Smooth muscle cell (in vitro differentiated cells): ENCODE measurements at regions not wholly inside any gene's neighbourhood (a gene's known extent, or its start where the extent isn't known, plus 50 kb on each side); places are given as distances from the start of the nearest gene placed in this dataset.
"Not testable (repeated sequence)": the region's sequence is repeated elsewhere in the genome, so short reads cannot be mapped to it uniquely, and the experiment has no call there.

Source experiments
- DNase-seq: peaks from one replicate; lab custom pipeline; 2025; ENCODE audit not compliant: unreplicated experiment; lab: John Stamatoyannopoulos, UW
- H2AFZ ChIP-seq: fragments of 200-600 bp; sonication (generic); 2 replicates; pipeline ENCODE4 v1.6.0; 2016; ENCODE audit warnings: antibody characterized with exemption, low read depth, mild to moderate bottlenecking
- H3F3A ChIP-seq: fragments of 200-600 bp; sonication (generic); 2 replicates; pipeline ENCODE4 v1.6.0; 2017; ENCODE audit warnings: antibody characterized with exemption, low read depth
- H3K27ac ChIP-seq: fragments of 200-600 bp; sonication (generic); 2 replicates; pipeline ENCODE4 v1.5.1; 2016; ENCODE audit warnings: low read depth, mild to moderate bottlenecking
- H3K27me3 ChIP-seq: fragments of 200-600 bp; sonication (generic); 2 replicates; pipeline ENCODE4 v1.6.1; 2016; ENCODE audit warnings: low read depth, mild to moderate bottlenecking
- H3K36me3 ChIP-seq: fragments of 200-600 bp; sonication (generic); 2 replicates; pipeline ENCODE4 v1.5.1; 2016; ENCODE audit warnings: low read depth
- H3K4me1 ChIP-seq: fragments of 200-600 bp; sonication (generic); 2 replicates; pipeline ENCODE4 v1.5.1; 2016; ENCODE audit warnings: low read depth
- H3K4me2 ChIP-seq: fragments of 200-600 bp; sonication (generic); 2 replicates; pipeline ENCODE4 v1.6.0; 2016; ENCODE audit warnings: mild to moderate bottlenecking
- H3K4me3 ChIP-seq: fragments of 200-600 bp; sonication (generic); 2 replicates; pipeline ENCODE4 v1.5.1; 2016; ENCODE audit warnings: mild to moderate bottlenecking
- H3K79me2 ChIP-seq: fragments of 200-600 bp; sonication (generic); 2 replicates; pipeline ENCODE4 v1.6.0; 2016; ENCODE audit warnings: low read depth, mild to moderate bottlenecking
- H3K9ac ChIP-seq: fragments of 200-600 bp; sonication (generic); 2 replicates; pipeline ENCODE4 v1.6.0; 2016; ENCODE audit warnings: low read depth
- H3K9me3 ChIP-seq: fragments of 200-600 bp; sonication (generic); replicated peaks from 2 replicates; pipeline ENCODE4 v1.5.1; 2016; ENCODE audit warnings: low read depth
- H4K20me1 ChIP-seq: fragments of 200-600 bp; sonication (generic); 2 replicates; pipeline ENCODE4 v1.6.0; 2016; ENCODE audit warnings: low read depth
- WGBS: methylation state at CpG from one replicate; pipeline ENCODE4 v1.1.7; 2016; ENCODE audit warnings: low lambda C conversion rate; 5-methylcytosine and 5-hydroxymethylcytosine counted together
- TF ChIP-seq, protein P1 (sequence below): fragments of 200-600 bp; sonication (generic); IDR thresholded peaks from 2 replicates; pipeline ENCODE4 v1.5.1; 2017; ENCODE audit warnings: borderline replicate concordance, mild to moderate bottlenecking, antibody characterized with exemption; ENCODE audit not compliant: insufficient read depth, poor library complexity, severe bottlenecking

DNA sequence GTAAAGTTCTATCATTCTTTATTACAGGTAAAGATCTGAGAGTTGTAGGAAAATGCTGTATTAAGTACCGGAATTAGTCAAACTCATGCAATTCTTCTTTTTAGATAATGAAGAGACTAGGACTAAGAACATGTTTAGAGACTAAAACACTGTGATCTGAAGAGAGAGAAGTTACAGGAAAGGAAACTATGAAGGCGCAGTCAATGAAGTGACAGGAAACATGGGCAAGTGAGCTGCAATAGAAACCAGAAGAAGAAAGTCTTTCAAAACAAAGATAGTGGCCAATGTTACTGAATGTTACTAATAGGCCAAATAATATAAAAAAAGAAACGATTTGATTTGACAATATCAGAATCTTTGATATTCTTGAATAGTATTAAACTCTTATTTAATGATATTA is 659.4 kb upstream of the RGS18 start:
- no peaks in the 10 kb centered on the region for H4K20me1 ChIP-seq
- no peaks in the 10 kb centered on the region for H3K27me3 ChIP-seq
- no peak for DNase-seq
- no peaks in the 10 kb centered on the region for H3F3A ChIP-seq
- WGBS = 82% methylated on average over 3 of the region's 3 CpGs
- no peak overlapping the region for H3K9ac ChIP-seq
- no peak overlapping the region for H3K4me3 ChIP-seq
- H3K4me1 ChIP-seq = no peaks in the 10 kb centered on the region
- no peak overlapping the region for H3K4me2 ChIP-seq
- H3K9me3 ChIP-seq = no peaks in the 10 kb centered on the region
- TF ChIP-seq, protein P1, sequence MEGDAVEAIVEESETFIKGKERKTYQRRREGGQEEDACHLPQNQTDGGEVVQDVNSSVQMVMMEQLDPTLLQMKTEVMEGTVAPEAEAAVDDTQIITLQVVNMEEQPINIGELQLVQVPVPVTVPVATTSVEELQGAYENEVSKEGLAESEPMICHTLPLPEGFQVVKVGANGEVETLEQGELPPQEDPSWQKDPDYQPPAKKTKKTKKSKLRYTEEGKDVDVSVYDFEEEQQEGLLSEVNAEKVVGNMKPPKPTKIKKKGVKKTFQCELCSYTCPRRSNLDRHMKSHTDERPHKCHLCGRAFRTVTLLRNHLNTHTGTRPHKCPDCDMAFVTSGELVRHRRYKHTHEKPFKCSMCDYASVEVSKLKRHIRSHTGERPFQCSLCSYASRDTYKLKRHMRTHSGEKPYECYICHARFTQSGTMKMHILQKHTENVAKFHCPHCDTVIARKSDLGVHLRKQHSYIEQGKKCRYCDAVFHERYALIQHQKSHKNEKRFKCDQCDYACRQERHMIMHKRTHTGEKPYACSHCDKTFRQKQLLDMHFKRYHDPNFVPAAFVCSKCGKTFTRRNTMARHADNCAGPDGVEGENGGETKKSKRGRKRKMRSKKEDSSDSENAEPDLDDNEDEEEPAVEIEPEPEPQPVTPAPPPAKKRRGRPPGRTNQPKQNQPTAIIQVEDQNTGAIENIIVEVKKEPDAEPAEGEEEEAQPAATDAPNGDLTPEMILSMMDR = no peak
- no peaks in the 10 kb centered on the region for H3K36me3 ChIP-seq
- no peak overlapping the region for H2AFZ ChIP-seq
- no peak overlapping the region for H3K27ac ChIP-seq
- H3K79me2 ChIP-seq = no peaks in the 10 kb centered on the region

DNA sequence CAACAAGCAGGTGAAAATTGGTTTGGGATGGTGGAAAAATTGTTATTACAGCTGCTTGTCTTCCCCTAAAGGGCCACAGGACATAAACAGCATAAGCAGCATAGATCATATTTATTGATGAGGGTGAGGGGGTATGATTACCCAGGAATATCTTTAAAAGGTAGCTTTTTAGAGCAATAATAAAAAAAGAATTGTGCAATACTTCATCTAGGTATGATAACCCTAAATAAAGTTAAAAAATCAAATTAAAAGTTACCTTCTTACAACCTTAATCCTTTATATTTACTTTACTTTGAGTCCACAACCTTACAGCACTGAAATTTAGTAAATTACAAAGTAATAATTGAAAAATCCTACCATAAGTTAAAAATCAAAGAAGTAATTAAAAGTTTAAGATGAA is 653.3 kb upstream of the RGS18 start:
- TF ChIP-seq, protein P1 = no peak
- Histone ChIP-seq H3K9ac (no peak overlapping the region), H3K4me2 (no peak overlapping the region)

GRCh38 chr1:191508239-191508638 is 650.0 kb upstream of the RGS18 start:
- Histone ChIP-seq H3F3A (no peaks in the 10 kb centered on the region), H3K4me2 (no peak overlapping the region), H3K36me3 (no peaks in the 10 kb centered on the region), H3K4me1 (no peaks in the 10 kb centered on the region), H3K27ac (no peak overlapping the region), H3K9ac (no peak overlapping the region), H2AFZ (no peak overlapping the region), H3K4me3 (no peak overlapping the region), H3K79me2 (no peaks in the 10 kb centered on the region), H4K20me1 (no peaks in the 10 kb centered on the region), H3K9me3 (no peaks in the 10 kb centered on the region), H3K27me3 (no peaks in the 10 kb centered on the region)
- no peak for DNase-seq
- 88% methylated on average over 2 of the region's 2 CpGs for WGBS
- TF ChIP-seq, protein P1 = no peak

More for the DNA sequence above, 653.3 kb upstream of the RGS18 start:
- Histone ChIP-seq H3K4me1 (no peaks in the 10 kb centered on the region), H3K36me3 (no peaks in the 10 kb centered on the region), H3K4me3 (no peak overlapping the region), H3K79me2 (no peaks in the 10 kb centered on the region), H3F3A (no peaks in the 10 kb centered on the region), H3K27me3 (no peaks in the 10 kb centered on the region), H4K20me1 (no peaks in the 10 kb centered on the region), H2AFZ (no peak overlapping the region), H3K9me3 (no peaks in the 10 kb centered on the region), H3K27ac (no peak overlapping the region)
- DNase-seq = no peak

GRCh38 chr1:191511480-191511879 is 646.8 kb upstream of the RGS18 start:
- H3K4me2 ChIP-seq, H3K4me1 ChIP-seq, DNase-seq, H4K20me1 ChIP-seq, H3K9ac ChIP-seq, H3K9me3 ChIP-seq, H2AFZ ChIP-seq, H3K4me3 ChIP-seq, H3K27ac ChIP-seq, H3K36me3 ChIP-seq, H3K79me2 ChIP-seq, H3K27me3 ChIP-seq, H3F3A ChIP-seq: not testable (repeated sequence)
- 96% methylated on average over 3 of the region's 3 CpGs for WGBS
